Left lung (tissue), 4 donors: ENCODE measurements at regions not wholly inside any gene's neighbourhood (a gene's known extent, or its start where the extent isn't known, plus 50 kb on each side); places are given as distances from the start of the nearest gene placed in this dataset.

Experiments used
- ATAC-seq: fragments of 200-7000 bp; cut with Tn5 transposase; one replicate; pipeline ENCODE4 v1.9.1; 2020; ENCODE audit warnings: moderate library complexity
- DNase-seq, 4 donors: peaks; one replicate each; pipeline ENCODE4 v3.0.0-alpha.2; 2013 to 2020
- H3K27ac ChIP-seq, 2 donors: fragments of 200-600 bp; sonication (generic) in 1 of 2; one replicate each; pipeline versions ENCODE4 v1.5.0 to v1.8.0; 2020 to 2021
- H3K27me3 ChIP-seq, 2 donors: fragments of 200-600 bp; sonication (generic) in 1 of 2; one replicate each; pipeline versions ENCODE4 v1.5.0 to v1.8.0; 2020 to 2021
- H3K36me3 ChIP-seq, 2 donors: fragments of 200-600 bp; sonication (generic) in 1 of 2; one replicate each; pipeline versions ENCODE4 v1.5.0 to v1.8.0; 2020 to 2021
- H3K4me1 ChIP-seq, 2 donors: fragments of 200-600 bp; one replicate each; pipeline ENCODE4 v1.8.0; 2021
- H3K4me3 ChIP-seq, 2 donors: fragments of 200-600 bp; sonication (generic) in 1 of 2; one replicate each; pipeline versions ENCODE4 v1.5.0 to v1.8.0; 2020 to 2021; ENCODE audit warnings: mild to moderate bottlenecking in 1 of 2
- H3K9me3 ChIP-seq, 2 donors: fragments of 200-600 bp; sonication (generic) in 1 of 2; one replicate each; pipeline versions ENCODE4 v1.5.0 to v1.8.0; 2020 to 2021
- CTCF ChIP-seq, 2 donors: fragments of 200-600 bp; sonication (generic) in 1 of 2; IDR thresholded peaks; one replicate each; pipeline versions ENCODE4 v1.5.0 to v1.8.0; 2021; ENCODE audit warnings: antibody characterized with exemption in 2 of 2
- intact Hi-C, 2 donors: fragments of 100-400 bp; cut with DNase I; formaldehyde crosslinking; loops; one replicate each; pipeline versions ENCODE4 v1.11.2 to v1.14.2; 2022
- donor health status: DM: no; HTN: yes; CAD: no.
- donor health status: DM: no; HTN: no; CAD: no.

GRCh38 chr2:59190518-59190917 lies 949.4 kb upstream of the FANCL start:
- no peaks in the 10 kb centered on the region for H3K4me1 ChIP-seq
- H3K36me3 ChIP-seq = no peaks in the 10 kb centered on the region
- DNase-seq (no peak), ATAC-seq (no peak)
- H3K27me3 ChIP-seq = no peaks in the 10 kb centered on the region
- no peaks in the 10 kb centered on the region for H3K9me3 ChIP-seq
- intact Hi-C loops = no loop called here
- no peak overlapping the region for H3K4me3 ChIP-seq
- H3K27ac ChIP-seq = no peak overlapping the region
- no peak for TF ChIP-seq CTCF (IDR thresholded peaks at IDR 0.05)

GRCh38 chr2:59184276-59185020 lies 943.3 kb upstream of the FANCL start:
- Histone ChIP-seq H3K27ac (no peak overlapping the region), H3K4me3 (no peak overlapping the region), H3K4me1 (no peaks in the 10 kb centered on the region), H3K36me3 (no peaks in the 10 kb centered on the region), H3K9me3 (no peaks in the 10 kb centered on the region), H3K27me3 (no peaks in the 10 kb centered on the region)
- intact Hi-C loops = no loop called here
- no peak for DNase-seq
- TF ChIP-seq CTCF (IDR thresholded peaks at IDR 0.05) = no peak
- ATAC-seq = peak; percentile 32

DNA sequence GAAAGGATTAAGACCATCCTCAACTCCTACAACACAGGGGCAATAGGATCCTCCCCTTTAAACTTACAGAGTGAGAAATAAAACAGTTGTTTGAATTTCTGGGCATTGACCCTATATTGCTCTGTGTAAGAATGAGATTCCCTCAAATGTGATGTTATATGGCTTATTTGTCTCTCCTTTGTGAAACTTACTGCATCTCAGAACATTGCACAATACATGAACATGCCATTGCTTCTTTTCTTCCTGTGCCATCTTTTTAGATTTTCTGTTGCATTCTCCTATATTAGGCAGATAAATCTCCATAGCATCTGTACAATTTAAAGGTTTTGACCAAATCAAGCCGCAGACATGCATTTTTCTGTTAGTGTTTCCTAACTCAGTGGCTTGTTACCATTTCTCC lies 941.9 kb upstream of the FANCL start:
- Histone ChIP-seq H3K36me3 (no peaks in the 10 kb centered on the region), H3K4me3 (no peak overlapping the region), H3K4me1 (no peaks in the 10 kb centered on the region), H3K9me3 (no peaks in the 10 kb centered on the region), H3K27me3 (no peaks in the 10 kb centered on the region), H3K27ac (no peak overlapping the region)
- TF ChIP-seq CTCF (IDR thresholded peaks at IDR 0.05) = no peak
- ATAC-seq (no peak), DNase-seq (no peak)
- intact Hi-C loops = no loop called here

DNA sequence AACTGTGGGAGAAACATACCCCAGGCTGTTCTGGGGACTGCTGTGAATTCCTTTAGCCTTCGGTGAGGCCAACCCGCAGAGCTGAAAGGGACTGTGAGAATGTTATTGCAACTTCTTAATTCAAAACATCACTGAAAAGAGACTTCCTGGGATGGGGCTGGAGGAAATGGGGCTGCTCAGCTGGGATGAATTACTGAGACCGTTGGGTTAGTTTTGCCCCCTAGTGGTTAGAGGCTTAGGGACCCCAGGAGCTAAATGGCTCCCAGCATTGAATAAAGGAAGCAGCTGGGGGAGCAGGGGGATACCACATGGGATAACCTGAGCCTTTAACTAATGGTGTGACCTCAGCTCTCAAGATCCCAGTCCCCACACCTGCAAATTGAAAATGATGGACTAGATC lies 941.1 kb upstream of the FANCL start:
- ATAC-seq (no peak), DNase-seq (peak in 1 of 4 donors; percentile 12)
- Histone ChIP-seq H3K4me1 (no peaks in the 10 kb centered on the region), H3K27ac (no peak overlapping the region), H3K9me3 (no peaks in the 10 kb centered on the region), H3K27me3 (no peaks in the 10 kb centered on the region), H3K36me3 (no peaks in the 10 kb centered on the region), H3K4me3 (no peak overlapping the region)
- peak in 1 of 2 donors; percentile 13 for TF ChIP-seq CTCF (IDR thresholded peaks at IDR 0.05)
- intact Hi-C loops = no loop called here

DNA sequence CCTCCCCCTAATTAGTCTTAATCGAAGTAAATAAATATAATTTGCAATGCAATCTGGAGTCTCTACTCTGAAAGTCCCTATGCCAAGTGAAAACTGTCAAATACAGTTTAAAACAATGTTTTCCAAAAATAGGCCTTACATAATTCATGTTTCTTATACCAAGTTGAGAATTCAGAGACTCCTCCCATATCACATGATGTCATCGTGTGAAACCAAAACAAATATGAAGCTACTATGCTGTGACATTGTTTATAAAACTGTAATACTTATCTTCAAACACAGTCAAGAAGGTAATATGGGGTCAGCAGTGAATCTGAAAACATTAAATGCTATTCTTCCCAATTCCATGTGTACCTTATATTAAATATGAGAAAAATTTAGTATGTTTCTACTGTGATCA lies 940.2 kb upstream of the FANCL start:
- H3K27ac ChIP-seq = no peak overlapping the region
- intact Hi-C loops = no loop called here
- DNase-seq (no peak), ATAC-seq (no peak)
- H3K4me3 ChIP-seq = no peak overlapping the region
- no peak for TF ChIP-seq CTCF (IDR thresholded peaks at IDR 0.05)
- H3K4me1 ChIP-seq = no peaks in the 10 kb centered on the region
- no peaks in the 10 kb centered on the region for H3K27me3 ChIP-seq
- no peaks in the 10 kb centered on the region for H3K9me3 ChIP-seq
- H3K36me3 ChIP-seq = no peaks in the 10 kb centered on the region
